ENCODE measurements at regions not wholly inside any gene's neighbourhood (a gene's known extent, or its start where the extent isn't known, plus 50 kb on each side); places are given as distances from the start of the nearest gene placed in this dataset.

DNA sequence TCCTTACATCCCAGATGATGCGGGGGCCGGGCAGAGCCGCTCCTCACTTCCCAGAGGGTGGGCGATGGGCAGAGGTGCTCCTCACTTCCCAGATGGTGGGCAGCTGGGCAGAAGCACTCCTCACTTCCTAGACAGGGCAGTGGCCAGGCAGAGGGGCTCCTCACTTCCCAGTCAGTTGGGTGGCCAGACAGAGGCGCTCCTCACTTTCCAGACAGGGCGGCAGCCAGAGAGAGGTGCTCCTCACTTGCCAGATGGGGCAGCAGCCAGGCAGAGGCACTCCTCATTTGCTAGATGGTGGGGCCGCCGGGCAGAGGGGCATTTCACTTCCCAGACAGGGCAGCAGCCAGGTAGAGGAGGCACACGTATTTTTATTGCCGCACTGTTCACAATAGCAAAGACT lies 622.0 kb upstream of the KCNMB2 start:
- TF ChIP-seq, protein P1, sequence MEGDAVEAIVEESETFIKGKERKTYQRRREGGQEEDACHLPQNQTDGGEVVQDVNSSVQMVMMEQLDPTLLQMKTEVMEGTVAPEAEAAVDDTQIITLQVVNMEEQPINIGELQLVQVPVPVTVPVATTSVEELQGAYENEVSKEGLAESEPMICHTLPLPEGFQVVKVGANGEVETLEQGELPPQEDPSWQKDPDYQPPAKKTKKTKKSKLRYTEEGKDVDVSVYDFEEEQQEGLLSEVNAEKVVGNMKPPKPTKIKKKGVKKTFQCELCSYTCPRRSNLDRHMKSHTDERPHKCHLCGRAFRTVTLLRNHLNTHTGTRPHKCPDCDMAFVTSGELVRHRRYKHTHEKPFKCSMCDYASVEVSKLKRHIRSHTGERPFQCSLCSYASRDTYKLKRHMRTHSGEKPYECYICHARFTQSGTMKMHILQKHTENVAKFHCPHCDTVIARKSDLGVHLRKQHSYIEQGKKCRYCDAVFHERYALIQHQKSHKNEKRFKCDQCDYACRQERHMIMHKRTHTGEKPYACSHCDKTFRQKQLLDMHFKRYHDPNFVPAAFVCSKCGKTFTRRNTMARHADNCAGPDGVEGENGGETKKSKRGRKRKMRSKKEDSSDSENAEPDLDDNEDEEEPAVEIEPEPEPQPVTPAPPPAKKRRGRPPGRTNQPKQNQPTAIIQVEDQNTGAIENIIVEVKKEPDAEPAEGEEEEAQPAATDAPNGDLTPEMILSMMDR (conservative IDR thresholded peaks at IDR 0.05; ENCODE audit: low read depth, low read length): no peak
- no peak overlapping the region for H3K4me3 ChIP-seq (ENCODE audit: low read depth, low read length)
- no peak for DNase-seq (ENCODE audit: low read depth)

DNA sequence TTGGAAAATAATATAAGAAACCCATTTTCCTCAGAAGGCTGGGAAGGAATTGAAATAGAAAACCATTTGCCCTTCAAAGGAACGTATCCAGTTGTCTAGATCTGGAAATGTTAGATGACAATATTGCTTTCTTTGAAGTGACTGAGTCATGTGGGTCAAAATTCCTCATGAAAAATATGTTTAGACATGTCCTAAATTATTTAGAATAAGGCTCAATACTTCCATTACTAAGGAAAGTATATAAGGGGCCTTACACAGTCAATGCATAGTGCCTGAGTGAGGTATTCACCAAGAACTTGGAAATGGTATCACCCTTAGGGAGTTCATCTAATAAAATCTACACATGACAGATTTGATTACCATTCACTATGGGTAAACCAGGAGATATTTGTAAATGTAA lies 619.8 kb upstream of the KCNMB2 start:
- no peak overlapping the region for H3K4me3 ChIP-seq (ENCODE audit: low read depth, low read length)
- no peak for DNase-seq (ENCODE audit: low read depth)
- TF ChIP-seq, protein P1 (conservative IDR thresholded peaks at IDR 0.05; ENCODE audit: low read depth, low read length): no peak

DNA sequence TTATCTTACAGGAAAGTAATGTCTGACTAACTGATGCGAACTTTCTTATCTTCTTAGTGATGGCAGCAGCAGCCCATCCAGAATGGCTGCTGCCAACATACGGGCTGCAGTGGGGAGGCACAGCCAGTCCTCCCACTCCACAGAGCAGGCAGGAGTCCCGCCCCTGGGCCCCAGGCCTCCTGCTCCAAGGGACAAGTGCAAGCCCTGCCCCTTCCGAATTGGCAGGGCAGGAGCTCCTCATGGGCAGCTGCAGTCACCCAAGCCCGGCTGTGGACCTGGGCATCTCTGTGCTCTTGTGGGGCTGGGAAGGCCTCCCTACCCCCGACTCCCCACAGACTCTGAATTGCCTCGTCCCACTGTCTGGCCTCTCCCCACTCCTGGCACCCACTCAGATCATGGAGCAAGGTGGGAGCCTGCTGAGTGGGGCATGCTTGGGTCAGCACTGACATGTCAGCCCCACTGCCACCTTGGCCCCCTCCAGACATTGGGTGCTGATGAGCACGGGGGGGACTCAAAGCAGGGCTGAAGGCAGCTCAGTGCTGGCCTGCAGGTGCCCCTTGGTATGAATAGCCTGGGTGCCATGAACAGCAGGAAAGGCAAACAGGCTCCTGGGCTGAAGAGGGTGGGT lies 618.9 kb upstream of the KCNMB2 start:
- TF ChIP-seq, protein P1 (conservative IDR thresholded peaks at IDR 0.05; ENCODE audit: low read depth, low read length): no peak
- DNase-seq (ENCODE audit: low read depth): no peak
- no peak overlapping the region for H3K4me3 ChIP-seq (ENCODE audit: low read depth, low read length)

DNA sequence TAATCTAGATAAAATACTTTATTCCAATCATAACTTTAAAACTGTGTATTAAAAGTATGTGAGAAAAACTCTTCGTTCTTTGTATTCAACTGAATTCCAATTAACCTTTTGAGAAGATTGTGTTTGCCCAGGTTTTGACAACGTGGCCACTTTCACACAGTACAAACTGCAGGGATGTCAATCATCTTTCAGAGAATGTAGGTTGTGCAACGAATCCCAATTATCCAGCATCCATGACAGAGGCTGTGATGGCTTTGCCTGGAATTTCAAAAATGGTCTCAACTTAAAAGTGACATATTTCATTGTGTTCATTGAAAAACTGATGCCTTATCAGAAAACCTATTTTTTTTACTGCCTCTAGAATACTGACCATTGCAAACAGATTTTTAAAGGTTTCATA lies 615.1 kb upstream of the KCNMB2 start:
- H3K4me3 ChIP-seq (ENCODE audit: low read depth, low read length): no peak overlapping the region
- TF ChIP-seq, protein P1 (conservative IDR thresholded peaks at IDR 0.05; ENCODE audit: low read depth, low read length): no peak
- DNase-seq (ENCODE audit: low read depth): no peak

DNA sequence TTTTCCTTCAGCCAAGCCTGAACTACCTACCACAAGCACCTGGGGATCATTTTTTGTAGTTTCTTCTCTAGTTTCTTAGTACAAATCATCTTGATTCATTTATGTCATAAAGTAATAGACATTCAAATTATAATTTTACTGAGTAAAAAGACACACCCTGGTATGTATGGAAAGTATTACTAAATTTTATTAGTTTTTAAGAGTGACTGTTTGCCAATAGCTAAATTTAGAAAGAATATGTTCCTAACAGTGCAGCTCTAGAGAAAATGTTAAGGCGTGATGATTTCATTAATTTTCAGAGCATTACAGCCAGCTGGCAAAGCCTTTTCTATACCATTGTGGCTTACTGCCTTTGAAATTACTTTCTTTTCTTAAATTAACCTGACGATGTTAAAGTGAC lies 612.0 kb upstream of the KCNMB2 start:
- TF ChIP-seq, protein P1 (conservative IDR thresholded peaks at IDR 0.05; ENCODE audit: low read depth, low read length): no peak
- no peak for DNase-seq (ENCODE audit: low read depth)
- H3K4me3 ChIP-seq (ENCODE audit: low read depth, low read length): no peak overlapping the region

DNA sequence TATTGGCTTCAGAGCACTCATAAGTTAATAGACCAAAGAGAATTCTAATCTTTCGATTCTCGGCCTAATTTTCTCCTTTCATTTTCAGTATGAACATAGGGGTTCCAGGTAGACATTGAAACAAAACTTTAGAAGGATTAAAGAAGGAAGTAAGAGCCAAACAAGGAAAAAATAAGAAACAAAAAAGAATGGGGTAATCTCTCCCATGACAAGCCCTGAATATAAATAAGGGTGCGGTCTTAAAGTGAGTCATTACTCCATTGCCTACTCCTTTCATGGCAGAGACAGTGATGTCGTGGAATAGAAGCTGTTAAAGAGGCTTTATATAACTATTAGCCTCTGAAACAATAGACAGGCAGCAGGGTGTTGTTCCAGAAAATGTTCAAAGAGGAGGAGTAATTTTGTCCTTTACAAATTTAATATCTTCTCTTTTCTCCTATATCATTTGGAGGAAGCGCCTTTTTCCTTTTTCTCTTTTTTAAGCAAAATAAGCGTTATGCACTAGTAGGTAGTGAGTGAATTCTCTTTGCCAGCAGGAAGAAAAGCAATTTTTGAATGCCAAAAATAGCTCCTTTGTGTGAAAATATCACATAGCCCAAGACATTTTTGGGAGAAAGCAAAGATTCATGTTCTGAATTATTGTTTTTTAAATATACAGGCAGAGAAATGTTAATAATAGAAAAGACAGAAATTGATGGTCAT lies 607.9 kb upstream of the KCNMB2 start:
- DNase-seq (ENCODE audit: low read depth): peak; percentile 48
- TF ChIP-seq, protein P1 (conservative IDR thresholded peaks at IDR 0.05; ENCODE audit: low read depth, low read length): no peak
- no peak overlapping the region for H3K4me3 ChIP-seq (ENCODE audit: low read depth, low read length)

DNA sequence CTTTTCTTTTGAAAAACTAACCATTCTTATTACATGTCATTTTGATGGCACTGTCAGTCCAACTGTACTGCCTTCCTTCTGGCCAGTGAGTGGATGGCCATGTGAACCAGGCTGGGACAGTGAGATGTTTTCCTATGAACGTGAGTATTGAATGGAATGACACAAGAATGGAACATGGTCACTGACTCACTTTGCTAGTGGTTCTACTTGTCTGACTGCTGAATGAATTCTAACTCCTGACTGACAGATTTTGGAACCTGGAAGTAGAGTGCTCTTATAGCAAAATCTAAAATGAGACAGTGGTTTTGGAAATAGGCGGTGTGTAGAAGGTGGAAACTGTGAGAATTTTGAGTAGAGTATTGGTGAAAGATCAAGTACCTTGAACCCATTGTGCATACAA lies 606.9 kb upstream of the KCNMB2 start:
- no peak for DNase-seq (ENCODE audit: low read depth)
- TF ChIP-seq, protein P1 (conservative IDR thresholded peaks at IDR 0.05; ENCODE audit: low read depth, low read length): no peak
- H3K4me3 ChIP-seq (ENCODE audit: low read depth, low read length): no peak overlapping the region

Data from choroid plexus epithelial cell (primary cell).